ENCODE measurements at regions not wholly inside any gene's neighbourhood (a gene's known extent, or its start where the extent isn't known, plus 50 kb on each side); places are given as distances from the start of the nearest gene placed in this dataset.

- H3K18ac ChIP-seq (ENCODE audit: low read depth in 1 of 2, low read length in 2 of 2) = no peak overlapping the region
- H2BK12ac ChIP-seq (ENCODE audit: low read length in 2 of 2) = no peak overlapping the region
- H3K23ac ChIP-seq (ENCODE audit: low read length in 2 of 2) = no peak overlapping the region
- H2BK5ac ChIP-seq (ENCODE audit: low read depth, low read length, poor library complexity, severe bottlenecking) = no peak overlapping the region
- no peak overlapping the region for H3K4ac ChIP-seq (ENCODE audit: low read depth in 1 of 2, low read length in 2 of 2)
- H3K9ac ChIP-seq (ENCODE audit: low read length) = no peak overlapping the region
- H4K8ac ChIP-seq (ENCODE audit: low read length) = no peak overlapping the region
- H3K36me3 ChIP-seq (ENCODE audit: control insufficient read depth in 1 of 2, insufficient read depth in 2 of 2, low read depth in 1 of 2, low read length in 2 of 2) = no peaks in the 10 kb centered on the region
- WGBS = no CpG with 5 or more reads among the region's 3 CpGs
- H2BK120ac ChIP-seq (ENCODE audit: low read depth, low read length) = no peak overlapping the region
- H3K9me3 ChIP-seq (ENCODE audit: control insufficient read depth, low read length) = no peaks in the 10 kb centered on the region
- no peaks in the 10 kb centered on the region for H3K79me1 ChIP-seq (replicated peaks; ENCODE audit: low read length, poor library complexity, severe bottlenecking)
- no peak overlapping the region for H3K27ac ChIP-seq (ENCODE audit: low read length, poor library complexity, severe bottlenecking)
- no peak overlapping the region for H2AK5ac ChIP-seq (ENCODE audit: low read length, severe bottlenecking)
- no peak overlapping the region for H3K14ac ChIP-seq (ENCODE audit: low read length in 2 of 2)
- no peak for DNase-seq
- no peaks in the 10 kb centered on the region for H3K4me1 ChIP-seq (ENCODE audit: control insufficient read depth, insufficient read depth, low read depth, low read length)
- no peak overlapping the region for H3K4me2 ChIP-seq (ENCODE audit: low read length, poor library complexity, severe bottlenecking)
- H2AFZ ChIP-seq (ENCODE audit: low read depth, low read length) = no peak overlapping the region
- H2BK15ac ChIP-seq (ENCODE audit: low read depth, poor library complexity, severe bottlenecking) = no peak overlapping the region
- no peak overlapping the region for H3K4me3 ChIP-seq (ENCODE audit: insufficient read depth in 1 of 2, low read depth in 1 of 2, low read length in 2 of 2)
- H4K91ac ChIP-seq (ENCODE audit: low read length) = no peak overlapping the region
- no peaks in the 10 kb centered on the region for H3K27me3 ChIP-seq (ENCODE audit: control insufficient read depth in 1 of 2, insufficient read depth in 1 of 2, low read length in 2 of 2)
Observed at GRCh38 chr21:18960306-18960705, 556.7 kb upstream of the TMPRSS15 start.

- H3K79me1 ChIP-seq (replicated peaks; ENCODE audit: low read length, poor library complexity, severe bottlenecking) = no peaks in the 10 kb centered on the region
- H3K9ac ChIP-seq (ENCODE audit: low read length) = no peak overlapping the region
- WGBS = 83% methylated on average over 1 of the region's 1 CpG
- H3K23ac ChIP-seq (ENCODE audit: low read length in 2 of 2) = no peak overlapping the region
- H4K8ac ChIP-seq (ENCODE audit: low read length) = no peak overlapping the region
- no peak overlapping the region for H3K18ac ChIP-seq (ENCODE audit: low read depth in 1 of 2, low read length in 2 of 2)
- no peak overlapping the region for H3K14ac ChIP-seq (ENCODE audit: low read length in 2 of 2)
- H3K27ac ChIP-seq (ENCODE audit: low read length, poor library complexity, severe bottlenecking) = no peak overlapping the region
- no peak overlapping the region for H2BK12ac ChIP-seq (ENCODE audit: low read length in 2 of 2)
- H2BK120ac ChIP-seq (ENCODE audit: low read depth, low read length) = no peak overlapping the region
- no peak overlapping the region for H3K4ac ChIP-seq (ENCODE audit: low read depth in 1 of 2, low read length in 2 of 2)
- H3K4me1 ChIP-seq (ENCODE audit: control insufficient read depth, insufficient read depth, low read depth, low read length) = no peaks in the 10 kb centered on the region
- no peak overlapping the region for H2AFZ ChIP-seq (ENCODE audit: low read depth, low read length)
- no peaks in the 10 kb centered on the region for H3K36me3 ChIP-seq (ENCODE audit: control insufficient read depth in 1 of 2, insufficient read depth in 2 of 2, low read depth in 1 of 2, low read length in 2 of 2)
- no peak overlapping the region for H3K4me2 ChIP-seq (ENCODE audit: low read length, poor library complexity, severe bottlenecking)
- H2BK15ac ChIP-seq (ENCODE audit: low read depth, poor library complexity, severe bottlenecking) = no peak overlapping the region
- no peaks in the 10 kb centered on the region for H3K27me3 ChIP-seq (ENCODE audit: control insufficient read depth in 1 of 2, insufficient read depth in 1 of 2, low read length in 2 of 2)
- H4K91ac ChIP-seq (ENCODE audit: low read length) = no peak overlapping the region
- H3K4me3 ChIP-seq (ENCODE audit: insufficient read depth in 1 of 2, low read depth in 1 of 2, low read length in 2 of 2) = no peak overlapping the region
- H2AK5ac ChIP-seq (ENCODE audit: low read length, severe bottlenecking) = no peak overlapping the region
- H3K9me3 ChIP-seq (ENCODE audit: control insufficient read depth, low read length) = no peaks in the 10 kb centered on the region
- no peak overlapping the region for H2BK5ac ChIP-seq (ENCODE audit: low read depth, low read length, poor library complexity, severe bottlenecking)
- DNase-seq = no peak
Observed at GRCh38 chr21:18970416-18970815, 566.8 kb upstream of the TMPRSS15 start.

DNA sequence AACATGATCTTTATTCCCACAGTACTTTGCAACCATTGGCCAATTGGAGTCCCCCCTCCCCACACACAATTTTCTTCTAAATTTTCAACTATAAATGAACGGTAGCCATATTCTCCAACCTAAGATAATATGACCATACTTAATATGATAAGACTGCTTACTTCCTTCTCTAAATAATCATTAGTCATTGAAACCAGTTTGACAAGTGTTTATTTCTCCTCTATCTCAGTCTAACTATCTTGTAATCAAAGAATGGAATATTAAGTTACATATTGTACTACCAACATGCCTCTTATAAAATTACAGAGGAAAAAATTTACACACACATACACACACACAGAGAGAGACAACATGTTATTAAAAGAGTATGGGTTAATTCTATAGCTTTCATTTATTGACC lies 567.4 kb upstream of the TMPRSS15 start:
- no peak overlapping the region for H3K4me2 ChIP-seq (ENCODE audit: low read length, poor library complexity, severe bottlenecking)
- H3K36me3 ChIP-seq (ENCODE audit: control insufficient read depth in 1 of 2, insufficient read depth in 2 of 2, low read depth in 1 of 2, low read length in 2 of 2) = no peaks in the 10 kb centered on the region
- no peak overlapping the region for H2BK15ac ChIP-seq (ENCODE audit: low read depth, poor library complexity, severe bottlenecking)

GRCh38 chr21:18985584-18985983 lies 582.0 kb upstream of the TMPRSS15 start:
- no peak overlapping the region for H2BK120ac ChIP-seq (ENCODE audit: low read depth, low read length)
- no peak overlapping the region for H3K18ac ChIP-seq (ENCODE audit: low read depth in 1 of 2, low read length in 2 of 2)
- no peak overlapping the region for H2BK12ac ChIP-seq (ENCODE audit: low read length in 2 of 2)
- H3K4me2 ChIP-seq (ENCODE audit: low read length, poor library complexity, severe bottlenecking) = no peak overlapping the region
- no peak overlapping the region for H4K8ac ChIP-seq (ENCODE audit: low read length)
- no peak overlapping the region for H4K91ac ChIP-seq (ENCODE audit: low read length)
- no peaks in the 10 kb centered on the region for H3K79me1 ChIP-seq (replicated peaks; ENCODE audit: low read length, poor library complexity, severe bottlenecking)
- H3K4ac ChIP-seq (ENCODE audit: low read depth in 1 of 2, low read length in 2 of 2) = no peak overlapping the region
- H2BK15ac ChIP-seq (ENCODE audit: low read depth, poor library complexity, severe bottlenecking) = no peak overlapping the region
- no peak overlapping the region for H3K9ac ChIP-seq (ENCODE audit: low read length)
- H3K27ac ChIP-seq (ENCODE audit: low read length, poor library complexity, severe bottlenecking) = no peak overlapping the region
- H3K27me3 ChIP-seq (ENCODE audit: control insufficient read depth in 1 of 2, insufficient read depth in 1 of 2, low read length in 2 of 2) = no peaks in the 10 kb centered on the region
- no peak for DNase-seq
- no peak overlapping the region for H3K4me3 ChIP-seq (ENCODE audit: insufficient read depth in 1 of 2, low read depth in 1 of 2, low read length in 2 of 2)
- H2BK5ac ChIP-seq (ENCODE audit: low read depth, low read length, poor library complexity, severe bottlenecking) = no peak overlapping the region
- no peaks in the 10 kb centered on the region for H3K4me1 ChIP-seq (ENCODE audit: control insufficient read depth, insufficient read depth, low read depth, low read length)
- H3K23ac ChIP-seq (ENCODE audit: low read length in 2 of 2) = no peak overlapping the region
- H2AK5ac ChIP-seq (ENCODE audit: low read length, severe bottlenecking) = no peak overlapping the region
- no peak overlapping the region for H2AFZ ChIP-seq (ENCODE audit: low read depth, low read length)
- H3K9me3 ChIP-seq (ENCODE audit: control insufficient read depth, low read length) = peaks cover 17% of the 10 kb centered on the region
- H3K14ac ChIP-seq (ENCODE audit: low read length in 2 of 2) = no peak overlapping the region
- H3K36me3 ChIP-seq (ENCODE audit: control insufficient read depth in 1 of 2, insufficient read depth in 2 of 2, low read depth in 1 of 2, low read length in 2 of 2) = no peaks in the 10 kb centered on the region

More for the DNA sequence above, 567.4 kb upstream of the TMPRSS15 start:
- Histone ChIP-seq H3K23ac (ENCODE audit: low read length in 2 of 2) (no peak overlapping the region), H4K91ac (ENCODE audit: low read length) (no peak overlapping the region), H3K27me3 (ENCODE audit: control insufficient read depth in 1 of 2, insufficient read depth in 1 of 2, low read length in 2 of 2) (no peaks in the 10 kb centered on the region), H3K4ac (ENCODE audit: low read depth in 1 of 2, low read length in 2 of 2) (no peak overlapping the region), H2BK12ac (ENCODE audit: low read length in 2 of 2) (no peak overlapping the region), H4K8ac (ENCODE audit: low read length) (no peak overlapping the region), H3K9me3 (ENCODE audit: control insufficient read depth, low read length) (no peaks in the 10 kb centered on the region), H2BK5ac (ENCODE audit: low read depth, low read length, poor library complexity, severe bottlenecking) (no peak overlapping the region), H3K18ac (ENCODE audit: low read depth in 1 of 2, low read length in 2 of 2) (no peak overlapping the region), H3K4me3 (ENCODE audit: insufficient read depth in 1 of 2, low read depth in 1 of 2, low read length in 2 of 2) (no peak overlapping the region), H3K27ac (ENCODE audit: low read length, poor library complexity, severe bottlenecking) (no peak overlapping the region), H2AFZ (ENCODE audit: low read depth, low read length) (no peak overlapping the region), H2AK5ac (ENCODE audit: low read length, severe bottlenecking) (no peak overlapping the region), H3K14ac (ENCODE audit: low read length in 2 of 2) (no peak overlapping the region), H3K79me1 (replicated peaks; ENCODE audit: low read length, poor library complexity, severe bottlenecking) (no peaks in the 10 kb centered on the region), H3K4me1 (ENCODE audit: control insufficient read depth, insufficient read depth, low read depth, low read length) (no peaks in the 10 kb centered on the region), H3K9ac (ENCODE audit: low read length) (no peak overlapping the region), H2BK120ac (ENCODE audit: low read depth, low read length) (no peak overlapping the region)
- 50% methylated on average over 1 of the region's 1 CpG for WGBS
- DNase-seq = no peak

Measured in mesenchymal stem cell (in vitro differentiated cells and primary cell).